HG03175 (cell line): ENCODE measurements at regions not wholly inside any gene's neighbourhood (a gene's known extent, or its start where the extent isn't known, plus 50 kb on each side); places are given as distances from the start of the nearest gene placed in this dataset.

Experiments
- ATAC-seq: cut with Tn5 transposase; IDR thresholded peaks from one replicate; pipeline ENCODE4 v1.9.1; 2021; ENCODE audit warnings: mild to moderate bottlenecking, moderate library complexity; ENCODE audit not compliant: unreplicated experiment

GRCh38 chr17:34107019-34107418 lies 148.1 kb upstream of the CCL2 start:
- no peak for ATAC-seq

- ATAC-seq = no peak
Measured at GRCh38 chr17:34110315-34110714, 144.8 kb upstream of the CCL2 start.

- ATAC-seq = no peak
Measured at GRCh38 chr17:34113089-34113488, 142.0 kb upstream of the CCL2 start.

GRCh38 chr17:34114174-34114573 lies 140.9 kb upstream of the CCL2 start:
- ATAC-seq = no peak

- ATAC-seq = no peak
Measured at GRCh38 chr17:34116306-34116705, 138.8 kb upstream of the CCL2 start.

- ATAC-seq = no peak
Measured at GRCh38 chr17:34117332-34117731, 137.8 kb upstream of the CCL2 start.

- ATAC-seq = no peak
Measured at GRCh38 chr17:34117811-34118210, 137.3 kb upstream of the CCL2 start.

GRCh38 chr17:34118564-34118963 lies 136.5 kb upstream of the CCL2 start:
- no peak for ATAC-seq

GRCh38 chr17:34121311-34121710 lies 133.8 kb upstream of the CCL2 start:
- no peak for ATAC-seq

- no peak for ATAC-seq
Measured at GRCh38 chr17:34122515-34122914, 132.6 kb upstream of the CCL2 start.

GRCh38 chr17:34125010-34125409 lies 130.1 kb upstream of the CCL2 start:
- no peak for ATAC-seq

GRCh38 chr17:34125921-34126320 lies 129.2 kb upstream of the CCL2 start:
- no peak for ATAC-seq

GRCh38 chr17:34126496-34126895 lies 128.6 kb upstream of the CCL2 start:
- no peak for ATAC-seq

- ATAC-seq = no peak
Measured at GRCh38 chr17:34126965-34127364, 128.1 kb upstream of the CCL2 start.

GRCh38 chr17:34130544-34130943 lies 124.5 kb upstream of the CCL2 start:
- no peak for ATAC-seq

- no peak for ATAC-seq
Measured at GRCh38 chr17:34131386-34131785, 123.7 kb upstream of the CCL2 start.

- no peak for ATAC-seq
Measured at GRCh38 chr17:34133350-34133749, 121.7 kb upstream of the CCL2 start.

GRCh38 chr17:34135841-34136240 lies 119.2 kb upstream of the CCL2 start:
- no peak for ATAC-seq

- ATAC-seq = no peak
Measured at GRCh38 chr17:34140006-34140405, 115.1 kb upstream of the CCL2 start.

- no peak for ATAC-seq
Measured at GRCh38 chr17:34141590-34141989, 113.5 kb upstream of the CCL2 start.

GRCh38 chr17:34143430-34143829 lies 111.7 kb upstream of the CCL2 start:
- ATAC-seq = no peak

- no peak for ATAC-seq
Measured at GRCh38 chr17:34146440-34147043, 108.5 kb upstream of the CCL2 start.

- ATAC-seq = no peak
Measured at GRCh38 chr17:34151102-34151501, 104.0 kb upstream of the CCL2 start.
